ENCODE measurements at regions not wholly inside any gene's neighbourhood (a gene's known extent, or its start where the extent isn't known, plus 50 kb on each side); places are given as distances from the start of the nearest gene placed in this dataset.

- DNase-seq = no peak
Measured at GRCh38 chr2:67839668-67840067, 223.1 kb downstream of the C1D start.

- no peak for DNase-seq
Measured at GRCh38 chr2:67840460-67841068, 222.2 kb downstream of the C1D start.

DNA sequence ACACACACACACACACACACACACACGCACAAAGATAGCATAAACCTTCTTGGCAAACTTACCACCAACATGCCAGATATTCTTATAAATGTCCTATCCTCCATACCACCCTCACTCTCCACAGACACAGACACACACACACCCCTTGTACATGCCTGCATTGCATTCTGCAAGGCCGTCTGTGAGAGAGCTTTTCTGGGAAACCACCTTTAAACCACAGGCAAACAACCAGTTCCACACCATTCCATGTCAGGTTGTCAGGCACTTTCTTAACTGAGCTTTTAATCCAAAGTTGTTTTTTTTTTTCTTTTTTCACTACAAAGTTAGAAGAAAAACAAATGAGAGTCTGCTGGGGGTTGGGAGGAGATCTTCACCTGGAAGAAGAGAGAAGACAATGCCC is 221.1 kb downstream of the C1D start:
- DNase-seq = no peak

DNA sequence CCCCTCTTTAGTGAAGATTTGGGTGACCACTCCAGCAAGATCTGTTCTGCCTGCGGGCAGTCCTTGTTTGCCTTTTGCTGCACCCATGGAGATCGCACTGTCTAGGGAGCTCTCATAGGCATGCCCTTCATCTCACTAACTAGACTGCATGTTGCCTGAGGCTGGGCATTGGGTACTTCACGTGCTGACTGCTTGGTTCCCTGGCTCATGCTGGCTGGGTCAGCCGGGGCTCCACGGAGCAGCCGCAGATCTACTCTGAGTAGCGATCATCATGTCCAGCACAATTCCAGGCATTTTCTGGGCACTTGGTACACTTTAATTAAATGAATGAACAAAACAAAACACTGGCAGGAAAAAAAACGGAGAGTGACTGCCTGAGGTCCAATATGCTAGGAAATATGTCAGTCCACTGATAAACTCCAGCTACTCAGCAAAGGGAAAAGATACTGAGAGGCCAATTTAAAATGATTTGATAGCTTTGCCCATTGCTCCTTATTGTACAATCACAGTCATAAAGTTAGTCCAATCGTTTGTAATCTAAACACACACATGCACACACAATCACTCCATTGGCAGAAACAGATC is 220.3 kb downstream of the C1D start:
- DNase-seq = no peak

- no peak for DNase-seq
Measured at GRCh38 chr2:67844024-67844540, 218.7 kb downstream of the C1D start.

GRCh38 chr2:67845621-67846369 is 217.0 kb downstream of the C1D start:
- DNase-seq = no peak

- no peak for DNase-seq
Measured at GRCh38 chr2:67846370-67847070, 216.3 kb downstream of the C1D start.

GRCh38 chr2:67848551-67849285 is 214.1 kb downstream of the C1D start:
- no peak for DNase-seq

DNA sequence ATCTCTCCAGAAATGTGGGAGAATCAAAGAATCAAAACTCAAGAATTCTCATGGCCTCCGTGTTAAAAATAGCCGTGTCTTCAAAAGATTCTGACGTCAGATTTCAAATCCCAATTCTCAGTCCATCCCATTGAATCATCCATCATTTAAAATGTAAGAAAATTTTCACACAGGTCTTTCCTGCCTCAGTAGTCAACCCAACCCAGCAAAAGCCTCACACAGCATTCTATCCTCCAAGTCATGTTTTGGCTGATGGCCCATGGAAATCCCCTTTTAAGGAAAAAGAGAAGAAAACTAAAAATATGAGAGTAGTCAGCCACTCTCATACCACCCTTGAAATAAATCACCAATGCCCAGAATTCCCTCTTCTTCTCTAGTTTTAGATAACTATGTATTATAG is 211.8 kb downstream of the C1D start:
- DNase-seq = no peak

- DNase-seq = no peak
Measured at GRCh38 chr2:67851956-67852824, 210.6 kb downstream of the C1D start.

GRCh38 chr2:67854103-67854743 is 208.6 kb downstream of the C1D start:
- no peak for DNase-seq

DNA sequence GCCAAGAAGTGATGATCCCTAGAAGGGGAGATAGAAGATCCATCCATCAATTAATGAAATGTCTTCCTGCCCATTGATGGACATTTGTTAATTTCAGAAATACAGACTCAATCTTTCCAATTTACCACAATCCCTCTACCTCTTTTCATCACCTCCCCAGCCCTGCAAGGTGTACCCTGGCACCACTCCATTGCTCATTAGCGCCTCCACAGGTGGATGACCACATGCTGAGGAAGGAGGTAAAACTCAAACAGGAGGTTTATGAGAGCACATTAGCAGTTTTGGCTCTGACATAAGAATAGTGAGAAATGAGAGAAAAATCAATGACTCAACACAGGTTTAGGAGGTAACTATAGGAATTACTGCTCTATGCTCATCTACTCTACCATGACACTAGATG is 208.0 kb downstream of the C1D start:
- DNase-seq = no peak

- DNase-seq = no peak
Measured at GRCh38 chr2:67856866-67857265, 205.9 kb downstream of the C1D start.

- no peak for DNase-seq
Measured at GRCh38 chr2:67857836-67858235, 205.0 kb downstream of the C1D start.

- DNase-seq = no peak
Measured at GRCh38 chr2:67858886-67859285, 203.9 kb downstream of the C1D start.

GRCh38 chr2:67865917-67866316 is 196.9 kb downstream of the C1D start:
- no peak for DNase-seq

GRCh38 chr2:67867735-67868134 is 195.1 kb downstream of the C1D start:
- no peak for DNase-seq

GRCh38 chr2:67871686-67872412 is 191.0 kb downstream of the C1D start:
- no peak for DNase-seq

- DNase-seq = no peak
Measured at GRCh38 chr2:67872481-67872880, 190.3 kb downstream of the C1D start.

GRCh38 chr2:67873916-67874315 is 188.9 kb downstream of the C1D start:
- no peak for DNase-seq

- no peak for DNase-seq
Measured at GRCh38 chr2:67876176-67876575, 186.6 kb downstream of the C1D start.
